PFSK-1 (cell line): ENCODE measurements at regions not wholly inside any gene's neighbourhood (a gene's known extent, or its start where the extent isn't known, plus 50 kb on each side); places are given as distances from the start of the nearest gene placed in this dataset.

Source experiments
- FOXP2 ChIP-seq: optimal IDR thresholded peaks from 2 replicates; pipeline ENCODE3; 2011; ENCODE audit warnings: borderline replicate concordance, control low read depth, inconsistent platforms; ENCODE audit not compliant: insufficient read depth; ENCODE audit errors: extremely low read length, extremely low read depth
- POLR2AphosphoS5 ChIP-seq: IDR thresholded peaks from 2 replicates; pipeline ENCODE4 v1.6.1; 2012; ENCODE audit warnings: low read depth, mild to moderate bottlenecking, control low read depth, low read length, moderate library complexity
- REST ChIP-seq, 2 experiments: IDR thresholded peaks; 2 replicates each; pipeline versions ENCODE4 v1.6.1 to v1.8.0; 2011 to 2012; ENCODE audit warnings: low read depth in 2 of 2, low read length in 2 of 2, control low read depth in 1 of 2, inconsistent platforms in 1 of 2, mild to moderate bottlenecking in 1 of 2, moderate library complexity in 1 of 2; ENCODE audit not compliant: insufficient read depth in 1 of 2
- SIN3A ChIP-seq: IDR thresholded peaks from 2 replicates; pipeline ENCODE4 v1.6.1; 2012; ENCODE audit warnings: mild to moderate bottlenecking, low read length, moderate library complexity, borderline replicate concordance; ENCODE audit not compliant: insufficient read depth
- TAF1 ChIP-seq: IDR thresholded peaks from 2 replicates; pipeline ENCODE4 v1.6.1; 2012; ENCODE audit warnings: low read length, control low read depth, borderline replicate concordance; ENCODE audit not compliant: insufficient read depth

DNA sequence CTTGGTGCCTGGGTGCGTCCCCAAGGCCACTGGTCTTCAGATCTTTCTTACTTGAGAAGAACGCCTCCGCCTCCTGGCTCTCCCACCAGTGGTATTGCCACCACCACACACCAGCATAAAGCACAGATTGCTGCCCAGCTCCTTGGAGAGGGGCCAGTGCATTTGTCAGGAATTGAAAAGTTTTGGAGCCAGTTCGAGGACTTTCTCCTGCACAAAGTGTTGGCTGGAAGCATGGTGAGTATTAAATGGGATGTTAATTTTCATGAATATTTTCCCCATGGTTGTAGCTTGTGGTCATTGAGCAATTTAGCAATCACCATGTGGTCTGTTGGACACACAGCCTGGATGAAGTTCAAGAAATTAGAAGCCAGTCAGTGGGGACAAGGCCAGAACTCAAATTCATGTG lies 684.6 kb upstream of the FANCL start:
- TF ChIP-seq POLR2AphosphoS5 (no peak), SIN3A (no peak), FOXP2 (no peak), REST (IDR thresholded peaks at IDR 0.05; ENCODE audit: insufficient read depth in 1 of 2, low read depth in 2 of 2, low read length in 2 of 2) (no peak), TAF1 (no peak)

GRCh38 chr2:58923869-58924268 lies 682.7 kb upstream of the FANCL start:
- TF ChIP-seq POLR2AphosphoS5 (no peak), FOXP2 (no peak), SIN3A (no peak), REST (IDR thresholded peaks at IDR 0.05; ENCODE audit: insufficient read depth in 1 of 2, low read depth in 2 of 2, low read length in 2 of 2) (no peak), TAF1 (no peak)

DNA sequence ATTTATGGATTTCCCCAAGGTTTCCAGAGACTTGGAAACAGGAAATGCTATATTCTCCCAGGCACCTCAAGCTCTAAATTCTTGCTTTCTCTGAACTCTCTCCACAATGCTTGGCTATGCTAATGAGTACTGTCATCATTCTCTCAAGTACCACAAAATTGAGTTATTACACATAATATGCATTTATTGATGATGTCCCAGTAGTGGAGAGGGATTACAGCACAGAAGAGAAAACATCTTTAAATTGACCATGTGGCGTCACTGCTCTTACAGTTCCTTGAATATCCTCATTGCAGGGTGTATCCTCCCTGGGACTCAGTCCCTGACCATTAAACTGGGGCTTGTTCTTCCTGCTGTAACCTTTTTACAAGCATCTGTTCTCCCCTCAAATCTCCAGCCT lies 681.1 kb upstream of the FANCL start:
- TF ChIP-seq FOXP2 (no peak), TAF1 (no peak), SIN3A (no peak), REST (IDR thresholded peaks at IDR 0.05; ENCODE audit: insufficient read depth in 1 of 2, low read depth in 2 of 2, low read length in 2 of 2) (no peak), POLR2AphosphoS5 (no peak)

GRCh38 chr2:58921676-58922075 lies 680.6 kb upstream of the FANCL start:
- TF ChIP-seq POLR2AphosphoS5 (no peak), TAF1 (no peak), SIN3A (no peak), FOXP2 (no peak), REST (IDR thresholded peaks at IDR 0.05; ENCODE audit: insufficient read depth in 1 of 2, low read depth in 2 of 2, low read length in 2 of 2) (no peak)

DNA sequence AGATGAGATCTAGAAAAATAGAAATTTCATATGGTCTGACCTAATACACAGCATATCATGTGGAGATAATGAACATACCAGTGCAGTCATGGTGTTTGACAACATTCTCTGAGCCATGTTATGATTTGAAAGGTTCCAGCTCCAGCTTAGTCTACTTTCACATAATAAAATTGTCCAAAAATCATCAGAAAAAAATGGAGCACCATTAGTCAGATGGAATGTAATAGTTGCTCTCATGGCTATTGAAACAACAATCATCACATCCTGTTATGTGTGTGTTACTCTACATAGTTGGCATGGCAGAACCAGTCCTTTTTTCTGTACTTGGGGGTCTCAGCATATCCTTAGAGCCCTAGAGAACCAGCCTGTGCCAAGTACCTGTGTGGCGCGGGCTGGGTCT lies 678.9 kb upstream of the FANCL start:
- no peak for TF ChIP-seq REST (IDR thresholded peaks at IDR 0.05; ENCODE audit: insufficient read depth in 1 of 2, low read depth in 2 of 2, low read length in 2 of 2)
- TF ChIP-seq POLR2AphosphoS5, result no peak
- no peak for TF ChIP-seq SIN3A
- TF ChIP-seq FOXP2, result no peak
- TF ChIP-seq TAF1, result no peak
